ENCODE measurements at regions not wholly inside any gene's neighbourhood (a gene's known extent, or its start where the extent isn't known, plus 50 kb on each side); places are given as distances from the start of the nearest gene placed in this dataset.

DNA sequence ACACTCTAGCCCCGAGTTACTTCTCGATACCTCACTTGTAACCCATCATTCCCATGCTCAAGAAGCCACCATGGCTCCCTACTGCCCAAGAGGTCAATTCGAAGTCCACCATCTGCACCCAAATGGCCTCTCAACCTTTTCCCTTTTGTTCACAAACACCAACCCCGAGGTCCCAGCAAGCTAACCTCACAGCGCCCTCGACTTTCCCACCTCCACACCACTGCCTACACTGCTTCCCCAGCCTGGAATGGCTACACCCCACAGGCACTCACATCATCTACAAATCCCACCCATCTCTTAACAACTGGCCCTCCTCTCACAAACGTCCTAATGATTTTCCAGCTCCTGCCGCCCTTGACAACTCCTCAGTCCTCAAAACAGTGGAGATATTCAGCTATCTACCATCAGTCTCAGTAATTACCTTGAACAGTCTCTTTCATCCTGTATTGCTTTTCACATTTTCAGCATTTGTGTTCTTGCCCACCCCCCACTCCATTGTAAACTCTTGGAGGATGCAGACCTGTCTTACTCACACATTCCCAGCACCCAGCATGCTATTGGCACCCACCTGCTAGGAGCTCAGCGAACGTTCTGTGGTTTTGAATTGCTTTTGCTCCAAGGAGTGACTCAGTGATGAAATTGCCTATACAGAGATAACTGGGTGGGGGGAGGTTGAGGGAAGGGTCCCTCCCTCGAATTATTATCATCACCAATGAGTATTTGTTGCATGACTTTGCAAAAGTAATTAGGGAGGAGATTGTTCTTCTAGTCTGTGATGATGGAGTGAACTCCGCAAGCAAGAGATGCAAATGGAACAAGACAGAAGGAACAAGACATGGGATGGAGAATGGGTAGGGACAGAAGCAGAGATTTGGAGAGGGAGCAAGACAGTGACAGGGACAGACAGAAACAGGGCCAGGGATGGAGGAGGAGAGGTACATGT lies 106.8 kb downstream of the CYP26B1 start:
- Histone ChIP-seq H3K4me1 (ENCODE audit: control insufficient read depth, insufficient read depth, low read depth, low read length) (peaks cover 4% of the 10 kb centered on the region), H2BK5ac (ENCODE audit: low read depth, low read length, poor library complexity, severe bottlenecking) (no peak overlapping the region), H3K23ac (ENCODE audit: low read length in 2 of 2) (no peak overlapping the region), H3K4ac (ENCODE audit: low read depth in 1 of 2, low read length in 2 of 2) (no peak overlapping the region), H3K79me1 (replicated peaks; ENCODE audit: low read length, poor library complexity, severe bottlenecking) (no peaks in the 10 kb centered on the region), H2BK15ac (ENCODE audit: low read depth, poor library complexity, severe bottlenecking) (no peak overlapping the region), H2BK120ac (ENCODE audit: low read depth, low read length) (no peak overlapping the region), H3K4me2 (ENCODE audit: low read length, poor library complexity, severe bottlenecking) (no peak overlapping the region), H3K9me3 (ENCODE audit: control insufficient read depth, low read length) (peaks cover 36% of the 10 kb centered on the region), H2AFZ (ENCODE audit: low read depth, low read length) (no peak overlapping the region), H4K8ac (ENCODE audit: low read length) (no peak overlapping the region), H3K14ac (ENCODE audit: low read length in 2 of 2) (no peak overlapping the region), H3K9ac (ENCODE audit: low read length) (no peak overlapping the region), H3K18ac (ENCODE audit: low read depth in 1 of 2, low read length in 2 of 2) (no peak overlapping the region), H3K27ac (ENCODE audit: low read length, poor library complexity, severe bottlenecking) (no peak overlapping the region), H2AK5ac (ENCODE audit: low read length, severe bottlenecking) (no peak overlapping the region), H2BK12ac (ENCODE audit: low read length in 2 of 2) (no peak overlapping the region), H3K4me3 (ENCODE audit: insufficient read depth in 1 of 2, low read depth in 1 of 2, low read length in 2 of 2) (no peak overlapping the region), H3K36me3 (ENCODE audit: control insufficient read depth in 1 of 2, insufficient read depth in 2 of 2, low read depth in 1 of 2, low read length in 2 of 2) (no peaks in the 10 kb centered on the region), H4K91ac (ENCODE audit: low read length) (no peak overlapping the region), H3K27me3 (ENCODE audit: control insufficient read depth in 1 of 2, insufficient read depth in 1 of 2, low read length in 2 of 2) (peaks cover 0 to 40% of the 10 kb centered on the region in 2 experiments)
- WGBS: 76% methylated on average over 12 of the region's 12 CpGs
- no peak for DNase-seq

GRCh38 chr2:72038524-72038923 lies 109.1 kb downstream of the CYP26B1 start:
- H3K27me3 ChIP-seq (ENCODE audit: control insufficient read depth in 1 of 2, insufficient read depth in 1 of 2, low read length in 2 of 2): peaks cover 0 to 44% of the 10 kb centered on the region in 2 experiments
- H3K23ac ChIP-seq (ENCODE audit: low read length in 2 of 2): no peak overlapping the region
- no peak overlapping the region for H3K4ac ChIP-seq (ENCODE audit: low read depth in 1 of 2, low read length in 2 of 2)
- no peaks in the 10 kb centered on the region for H3K36me3 ChIP-seq (ENCODE audit: control insufficient read depth in 1 of 2, insufficient read depth in 2 of 2, low read depth in 1 of 2, low read length in 2 of 2)
- no peak overlapping the region for H2BK15ac ChIP-seq (ENCODE audit: low read depth, poor library complexity, severe bottlenecking)
- H2BK120ac ChIP-seq (ENCODE audit: low read depth, low read length): no peak overlapping the region
- H3K18ac ChIP-seq (ENCODE audit: low read depth in 1 of 2, low read length in 2 of 2): no peak overlapping the region
- H3K4me3 ChIP-seq (ENCODE audit: insufficient read depth in 1 of 2, low read depth in 1 of 2, low read length in 2 of 2): no peak overlapping the region
- H2BK12ac ChIP-seq (ENCODE audit: low read length in 2 of 2): no peak overlapping the region
- peaks cover 4% of the 10 kb centered on the region for H3K4me1 ChIP-seq (ENCODE audit: control insufficient read depth, insufficient read depth, low read depth, low read length)
- H3K9me3 ChIP-seq (ENCODE audit: control insufficient read depth, low read length): peaks cover 15% of the 10 kb centered on the region
- no peak overlapping the region for H2AK5ac ChIP-seq (ENCODE audit: low read length, severe bottlenecking)
- no peak for DNase-seq
- H2AFZ ChIP-seq (ENCODE audit: low read depth, low read length): no peak overlapping the region
- H3K9ac ChIP-seq (ENCODE audit: low read length): no peak overlapping the region
- H3K79me1 ChIP-seq (replicated peaks; ENCODE audit: low read length, poor library complexity, severe bottlenecking): no peaks in the 10 kb centered on the region
- no peak overlapping the region for H3K27ac ChIP-seq (ENCODE audit: low read length, poor library complexity, severe bottlenecking)
- H4K91ac ChIP-seq (ENCODE audit: low read length): no peak overlapping the region
- no peak overlapping the region for H2BK5ac ChIP-seq (ENCODE audit: low read depth, low read length, poor library complexity, severe bottlenecking)
- H3K4me2 ChIP-seq (ENCODE audit: low read length, poor library complexity, severe bottlenecking): no peak overlapping the region
- H4K8ac ChIP-seq (ENCODE audit: low read length): no peak overlapping the region
- 70% methylated on average over 5 of the region's 5 CpGs for WGBS
- no peak overlapping the region for H3K14ac ChIP-seq (ENCODE audit: low read length in 2 of 2)

DNA sequence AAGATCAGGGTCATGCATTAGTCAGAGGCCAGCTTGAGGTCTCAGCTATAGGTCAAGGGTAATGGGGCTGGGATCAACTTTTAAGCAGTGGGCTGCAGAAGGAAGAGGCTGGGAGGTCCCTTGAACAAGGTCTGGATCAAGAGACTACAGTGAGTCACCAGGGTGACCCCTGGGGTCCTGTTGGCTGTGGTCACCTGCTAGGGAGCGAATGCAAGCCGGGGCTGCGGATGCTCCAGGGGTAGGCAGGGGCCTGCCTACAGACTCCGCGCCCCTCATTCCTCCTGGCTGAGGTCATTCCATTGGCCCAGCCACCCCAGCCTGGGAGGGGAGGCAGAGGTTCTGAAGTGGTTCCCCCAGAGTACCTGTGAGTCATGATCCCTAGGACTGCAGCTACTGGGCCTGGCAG lies 110.4 kb downstream of the CYP26B1 start:
- Histone ChIP-seq H2BK5ac (ENCODE audit: low read depth, low read length, poor library complexity, severe bottlenecking) (no peak overlapping the region), H3K14ac (ENCODE audit: low read length in 2 of 2) (no peak overlapping the region), H3K4me1 (ENCODE audit: control insufficient read depth, insufficient read depth, low read depth, low read length) (peaks cover 4% of the 10 kb centered on the region), H3K18ac (ENCODE audit: low read depth in 1 of 2, low read length in 2 of 2) (no peak overlapping the region), H2BK15ac (ENCODE audit: low read depth, poor library complexity, severe bottlenecking) (no peak overlapping the region), H3K4me2 (ENCODE audit: low read length, poor library complexity, severe bottlenecking) (no peak overlapping the region), H3K36me3 (ENCODE audit: control insufficient read depth in 1 of 2, insufficient read depth in 2 of 2, low read depth in 1 of 2, low read length in 2 of 2) (no peaks in the 10 kb centered on the region), H3K4me3 (ENCODE audit: insufficient read depth in 1 of 2, low read depth in 1 of 2, low read length in 2 of 2) (no peak overlapping the region), H3K4ac (ENCODE audit: low read depth in 1 of 2, low read length in 2 of 2) (no peak overlapping the region), H2BK120ac (ENCODE audit: low read depth, low read length) (no peak overlapping the region), H2AK5ac (ENCODE audit: low read length, severe bottlenecking) (no peak overlapping the region), H3K79me1 (replicated peaks; ENCODE audit: low read length, poor library complexity, severe bottlenecking) (no peaks in the 10 kb centered on the region), H3K27me3 (ENCODE audit: control insufficient read depth in 1 of 2, insufficient read depth in 1 of 2, low read length in 2 of 2) (peaks cover 0 to 48% of the 10 kb centered on the region in 2 experiments), H3K23ac (ENCODE audit: low read length in 2 of 2) (no peak overlapping the region), H4K8ac (ENCODE audit: low read length) (no peak overlapping the region), H3K9me3 (ENCODE audit: control insufficient read depth, low read length) (peaks cover 4% of the 10 kb centered on the region), H2BK12ac (ENCODE audit: low read length in 2 of 2) (no peak overlapping the region), H4K91ac (ENCODE audit: low read length) (no peak overlapping the region), H2AFZ (ENCODE audit: low read depth, low read length) (no peak overlapping the region), H3K27ac (ENCODE audit: low read length, poor library complexity, severe bottlenecking) (no peak overlapping the region), H3K9ac (ENCODE audit: low read length) (no peak overlapping the region)
- 80% methylated on average over 5 of the region's 5 CpGs for WGBS
- no peak for DNase-seq

DNA sequence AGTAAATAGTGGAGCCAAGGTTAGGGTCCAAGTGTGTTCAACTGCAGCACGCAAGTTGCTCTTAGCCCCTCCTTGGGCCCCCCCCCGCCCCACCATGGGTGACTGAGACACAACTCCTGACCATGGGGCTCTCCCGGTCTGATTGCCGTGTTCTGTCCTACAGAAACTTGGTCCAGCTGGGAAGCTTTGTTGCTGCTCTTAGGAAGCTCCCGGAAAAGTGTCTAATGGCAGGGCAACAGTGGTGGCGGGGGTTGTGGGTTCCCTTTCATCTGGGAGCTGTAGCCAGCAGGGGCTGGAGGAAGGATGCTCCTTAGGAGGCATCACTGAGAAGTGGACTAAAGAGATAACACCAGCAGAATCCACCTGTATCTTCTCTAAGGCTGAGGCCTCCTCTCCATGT lies 111.1 kb downstream of the CYP26B1 start:
- Histone ChIP-seq H2BK120ac (ENCODE audit: low read depth, low read length) (no peak overlapping the region), H3K4me2 (ENCODE audit: low read length, poor library complexity, severe bottlenecking) (no peak overlapping the region), H3K23ac (ENCODE audit: low read length in 2 of 2) (no peak overlapping the region), H2BK5ac (ENCODE audit: low read depth, low read length, poor library complexity, severe bottlenecking) (no peak overlapping the region), H2BK12ac (ENCODE audit: low read length in 2 of 2) (no peak overlapping the region), H3K18ac (ENCODE audit: low read depth in 1 of 2, low read length in 2 of 2) (no peak overlapping the region), H2BK15ac (ENCODE audit: low read depth, poor library complexity, severe bottlenecking) (no peak overlapping the region), H3K9me3 (ENCODE audit: control insufficient read depth, low read length) (no peaks in the 10 kb centered on the region), H4K91ac (ENCODE audit: low read length) (no peak overlapping the region), H3K27me3 (ENCODE audit: control insufficient read depth in 1 of 2, insufficient read depth in 1 of 2, low read length in 2 of 2) (peaks cover 0 to 49% of the 10 kb centered on the region in 2 experiments), H3K27ac (ENCODE audit: low read length, poor library complexity, severe bottlenecking) (no peak overlapping the region), H3K36me3 (ENCODE audit: control insufficient read depth in 1 of 2, insufficient read depth in 2 of 2, low read depth in 1 of 2, low read length in 2 of 2) (no peaks in the 10 kb centered on the region), H3K9ac (ENCODE audit: low read length) (no peak overlapping the region), H3K14ac (ENCODE audit: low read length in 2 of 2) (no peak overlapping the region), H3K79me1 (replicated peaks; ENCODE audit: low read length, poor library complexity, severe bottlenecking) (no peaks in the 10 kb centered on the region), H2AFZ (ENCODE audit: low read depth, low read length) (no peak overlapping the region), H3K4ac (ENCODE audit: low read depth in 1 of 2, low read length in 2 of 2) (no peak overlapping the region), H2AK5ac (ENCODE audit: low read length, severe bottlenecking) (no peak overlapping the region), H3K4me3 (ENCODE audit: insufficient read depth in 1 of 2, low read depth in 1 of 2, low read length in 2 of 2) (no peak overlapping the region), H4K8ac (ENCODE audit: low read length) (no peak overlapping the region), H3K4me1 (ENCODE audit: control insufficient read depth, insufficient read depth, low read depth, low read length) (peaks cover 4% of the 10 kb centered on the region)
- WGBS: 86% methylated on average over 6 of the region's 6 CpGs
- no peak for DNase-seq

Measured in mesenchymal stem cell (in vitro differentiated cells and primary cell).